IMR-90 (cell line): ENCODE measurements at regions not wholly inside any gene's neighbourhood (a gene's known extent, or its start where the extent isn't known, plus 50 kb on each side); places are given as distances from the start of the nearest gene placed in this dataset.

Source experiments
- ATAC-seq: fragments of 200-7000 bp; cut with Tn5 transposase; 2 replicates; pipeline ENCODE4 v1.9.1; 2020; ENCODE audit warnings: low read depth, mild to moderate bottlenecking, moderate library complexity
- BruUV-seq: library from RNA; stranded (reverse); fragments of 400-500 nt; replicated peaks from 2 replicates; lab custom pipeline; 2021; lab: Mats Ljungman, UMichigan
- CTCF ChIA-PET: fragments of 300-600 bp; formaldehyde crosslinking; extraction: SDS; loops from one replicate; lab custom pipeline; 2021; ENCODE audit warnings: antibody characterized with exemption; lab: Yijun Ruan, JAX
- POLR2A ChIA-PET: fragments of 300-600 bp; sonication (Branson Sonifier 250); formaldehyde crosslinking; loops from one replicate; lab custom pipeline; 2022; ENCODE audit warnings: antibody characterized with exemption; ENCODE audit not compliant: unreplicated experiment; lab: Charles Lee
- DNase-seq: peaks from one replicate; pipeline ENCODE4 v3.0.0; 2013
- H2AFZ ChIP-seq: replicated peaks from 2 replicates; pipeline ENCODE3; 2013; ENCODE audit warnings: low read length, mild to moderate bottlenecking; ENCODE audit not compliant: poor library complexity
- H2AK5ac ChIP-seq: 2 replicates; pipeline ENCODE4 v1.6.1; 2013; ENCODE audit warnings: low read depth, low read length, inconsistent platforms
- H2AK9ac ChIP-seq: replicated peaks from 2 replicates; pipeline ENCODE3; 2013; ENCODE audit warnings: mild to moderate bottlenecking, low read depth, low read length, moderate library complexity; ENCODE audit not compliant: poor library complexity
- H2BK120ac ChIP-seq: 2 replicates; pipeline ENCODE4 v1.6.1; 2013; ENCODE audit warnings: low read depth, low read length, inconsistent platforms
- H2BK15ac ChIP-seq: 3 replicates; pipeline ENCODE4 v1.6.1; 2013; ENCODE audit warnings: low read depth, low read length, inconsistent platforms
- H2BK20ac ChIP-seq: 2 replicates; pipeline ENCODE4 v1.6.1; 2013; ENCODE audit warnings: low read depth, mild to moderate bottlenecking, inconsistent platforms, low read length, moderate library complexity
- H2BK5ac ChIP-seq: 2 replicates; pipeline ENCODE4 v1.6.1; 2013; ENCODE audit warnings: mild to moderate bottlenecking, low read depth, low read length, inconsistent platforms; ENCODE audit not compliant: poor library complexity, severe bottlenecking
- H3K14ac ChIP-seq: replicated peaks from 2 replicates; pipeline ENCODE4 v1.6.1; 2013; ENCODE audit warnings: low read depth, low read length, inconsistent platforms
- H3K18ac ChIP-seq: 2 replicates; pipeline ENCODE4 v1.6.1; 2013; ENCODE audit warnings: low read depth, low read length, control low read depth
- H3K23ac ChIP-seq: 2 replicates; pipeline ENCODE4 v1.6.1; 2013; ENCODE audit warnings: low read depth, low read length, inconsistent platforms
- H3K27ac ChIP-seq: 2 replicates; pipeline ENCODE4 v1.5.1; 2013; ENCODE audit warnings: mild to moderate bottlenecking, control low read depth, low read length; ENCODE audit not compliant: insufficient read depth
- H3K27me3 ChIP-seq: 2 replicates; pipeline ENCODE4 v1.6.1; 2013; ENCODE audit warnings: low read length; ENCODE audit not compliant: control insufficient read depth, insufficient read depth
- H3K36me3 ChIP-seq: 2 replicates; pipeline ENCODE4 v1.6.1; 2013; ENCODE audit warnings: low read length, mixed read lengths; ENCODE audit not compliant: control insufficient read depth, insufficient read depth
- H3K4ac ChIP-seq: 2 replicates; pipeline ENCODE4 v1.6.1; 2013; ENCODE audit warnings: low read depth, low read length, inconsistent platforms
- H3K4me1 ChIP-seq: 2 replicates; pipeline ENCODE4 v1.6.1; 2013; ENCODE audit warnings: low read length, mixed read lengths; ENCODE audit not compliant: control insufficient read depth, insufficient read depth
- H3K4me2 ChIP-seq: 2 replicates; pipeline ENCODE4 v1.6.1; 2013; ENCODE audit warnings: low read depth, mild to moderate bottlenecking, control low read depth, low read length, moderate library complexity
- H3K4me3 ChIP-seq: 2 replicates; pipeline ENCODE4 v1.5.1; 2013; ENCODE audit warnings: low read depth, mild to moderate bottlenecking, control low read depth, low read length, moderate library complexity; ENCODE audit not compliant: insufficient read depth
- H3K56ac ChIP-seq: 2 replicates; pipeline ENCODE4 v1.6.1; 2013; ENCODE audit warnings: low read length, inconsistent platforms; ENCODE audit not compliant: insufficient read depth; ENCODE audit errors: extremely low read depth
- H3K79me1 ChIP-seq, 2 experiments: 2 replicates each; pipeline ENCODE4 v1.6.1; 2013; ENCODE audit warnings: low read length in 2 of 2, inconsistent platforms in 1 of 2, low read depth in 1 of 2
- H3K9ac ChIP-seq: 2 replicates; pipeline ENCODE4 v1.6.1; 2013; ENCODE audit warnings: low read depth, low read length, control low read depth
- H3K9me1 ChIP-seq: 2 replicates; pipeline ENCODE4 v1.6.1; 2013; ENCODE audit warnings: low read length, inconsistent platforms; ENCODE audit not compliant: insufficient read depth
- H3K9me3 ChIP-seq: 2 replicates; pipeline ENCODE4 v1.6.1; 2013; ENCODE audit warnings: low read length; ENCODE audit not compliant: control insufficient read depth, insufficient read depth
- H4K20me1 ChIP-seq: 2 replicates; pipeline ENCODE4 v1.6.1; 2013; ENCODE audit warnings: low read length, inconsistent platforms; ENCODE audit not compliant: insufficient read depth
- H4K5ac ChIP-seq: 2 replicates; pipeline ENCODE4 v1.6.1; 2013; ENCODE audit warnings: mild to moderate bottlenecking, low read depth, low read length, control low read depth
- H4K8ac ChIP-seq, 2 experiments: 2 replicates each; pipeline ENCODE4 v1.6.1; 2013; ENCODE audit warnings: low read depth in 2 of 2, low read length in 2 of 2, control low read depth in 1 of 2, inconsistent platforms in 1 of 2
- H4K91ac ChIP-seq: 2 replicates; pipeline ENCODE4 v1.6.1; 2013; ENCODE audit warnings: low read depth, low read length, inconsistent platforms; ENCODE audit not compliant: insufficient read depth
- BHLHE40 ChIP-seq: fragments of 150-350 bp; IDR thresholded peaks from 2 replicates; pipeline ENCODE4 v1.6.1; 2016; ENCODE audit warnings: mild to moderate bottlenecking, low read depth, low read length
- CEBPB ChIP-seq: IDR thresholded peaks from 2 replicates; pipeline ENCODE4 v1.6.1; 2012; ENCODE audit warnings: low read depth, low read length, improper control_type of control experiment
- CTCF ChIP-seq: conservative IDR thresholded peaks from 2 replicates; pipeline ENCODE4 v1.5.1; 2012; ENCODE audit warnings: mild to moderate bottlenecking, low read depth, low read length, improper control_type of control experiment
- ELK1 ChIP-seq: fragments of 150-350 bp; IDR thresholded peaks from 2 replicates; pipeline ENCODE4 v1.6.1; 2016; ENCODE audit warnings: low read depth, mild to moderate bottlenecking, low read length, moderate library complexity, borderline replicate concordance
- MAFK ChIP-seq: IDR thresholded peaks from 2 replicates; pipeline ENCODE4 v1.6.1; 2012; ENCODE audit warnings: low read depth, low read length, improper control_type of control experiment
- MAZ ChIP-seq: IDR thresholded peaks from 2 replicates; pipeline ENCODE4 v1.6.1; 2012; ENCODE audit warnings: low read depth, mild to moderate bottlenecking, low read length, improper control_type of control experiment, moderate library complexity, borderline replicate concordance
- MXI1 ChIP-seq: IDR thresholded peaks from 2 replicates; pipeline ENCODE4 v1.6.1; 2012; ENCODE audit warnings: low read depth, mild to moderate bottlenecking, low read length, moderate library complexity, borderline replicate concordance
- NFE2L2 ChIP-seq: fragments of 150-350 bp; IDR thresholded peaks from 2 replicates; pipeline ENCODE4 v1.6.1; 2016; ENCODE audit warnings: low read depth, mild to moderate bottlenecking, low read length
- POLR2A ChIP-seq: IDR thresholded peaks from 2 replicates; pipeline ENCODE4 v1.6.1; 2012; ENCODE audit warnings: mild to moderate bottlenecking, low read depth, low read length
- RCOR1 ChIP-seq: IDR thresholded peaks from 2 replicates; pipeline ENCODE4 v1.6.1; 2012; ENCODE audit warnings: mild to moderate bottlenecking, low read length, improper control_type of control experiment; ENCODE audit not compliant: insufficient replicate concordance
- dilution Hi-C: fragments of 300-500 bp; cut with HindIII; formaldehyde crosslinking; loops from one replicate; pipeline ENCODE4 v1.14.3; 2018; ENCODE audit warnings: low sequenced_read_pairs; ENCODE audit not compliant: unreplicated experiment
- in situ Hi-C: fragments of 300-500 bp; cut with MboI; formaldehyde crosslinking; loops from 3 replicates; pipeline ENCODE4 v1.14.3; 2019; ENCODE audit warnings: low sequenced_read_pairs, inconsistent platforms, mixed read lengths
- intact Hi-C: fragments of 100-400 bp; cut with micrococcal nuclease; formaldehyde crosslinking; loops from 2 replicates; pipeline ENCODE4 v1.10.0; 2022

GRCh38 chr6:12350644-12351170 is 60.5 kb downstream of the EDN1 start (continued):
- no peak for TF ChIP-seq CEBPB
- TF ChIP-seq CTCF = no peak

- ATAC-seq (no peak), DNase-seq (no peak)
- Histone ChIP-seq H3K27ac (no peak overlapping the region), H4K91ac (no peak overlapping the region), H3K4me3 (no peak overlapping the region), H3K18ac (no peak overlapping the region), H2BK20ac (no peak overlapping the region), H2AFZ (no peak overlapping the region), H3K36me3 (no peaks in the 10 kb centered on the region), H4K8ac (no peak overlapping the region), H3K27me3 (no peaks in the 10 kb centered on the region), H2AK9ac (no peak overlapping the region), H2BK15ac (no peak overlapping the region), H2BK120ac (no peak overlapping the region), H4K5ac (no peak overlapping the region), H2BK5ac (no peak overlapping the region), H3K4ac (no peak overlapping the region), H3K4me2 (no peak overlapping the region), H3K9ac (no peak overlapping the region), H3K56ac (no peak overlapping the region), H3K4me1 (peaks cover 2% of the 10 kb centered on the region; the same call in 1 of the 2 replicates), H3K9me3 (peaks cover 7% of the 10 kb centered on the region), H3K23ac (no peak overlapping the region), H3K14ac (no peak overlapping the region), H2AK5ac (no peak overlapping the region), H4K20me1 (no peaks in the 10 kb centered on the region), H3K79me1 (no peaks in the 10 kb centered on the region), H3K9me1 (no peaks in the 10 kb centered on the region)
- dilution Hi-C loops (no loop called here), intact Hi-C loops (no loop called here), in situ Hi-C loops (no loop called here)
- TF ChIP-seq RCOR1 (no peak), MXI1 (no peak), MAFK (no peak), MAZ (no peak), ELK1 (no peak), POLR2A (no peak), BHLHE40 (no peak), NFE2L2 (no peak)
- CTCF ChIA-PET = no interaction called here
- POLR2A ChIA-PET = no interaction called here
- no TSS peak for BruUV-seq
Observed at GRCh38 chr6:12351672-12352071, 61.5 kb downstream of the EDN1 start.
